Stimulated activated CD4-positive, alpha-beta T cell treated with anti-CD3 and anti-CD28 coated beads, Interleukin-15, amount 100 ng/mL, for 24 hours (primary cell): ENCODE measurements at regions not wholly inside any gene's neighbourhood (a gene's known extent, or its start where the extent isn't known, plus 50 kb on each side); places are given as distances from the start of the nearest gene placed in this dataset.

ENCODE experiments used
- DNase-seq: peaks from one replicate; pipeline ENCODE4 v3.0.0-alpha.2; 2020

DNA sequence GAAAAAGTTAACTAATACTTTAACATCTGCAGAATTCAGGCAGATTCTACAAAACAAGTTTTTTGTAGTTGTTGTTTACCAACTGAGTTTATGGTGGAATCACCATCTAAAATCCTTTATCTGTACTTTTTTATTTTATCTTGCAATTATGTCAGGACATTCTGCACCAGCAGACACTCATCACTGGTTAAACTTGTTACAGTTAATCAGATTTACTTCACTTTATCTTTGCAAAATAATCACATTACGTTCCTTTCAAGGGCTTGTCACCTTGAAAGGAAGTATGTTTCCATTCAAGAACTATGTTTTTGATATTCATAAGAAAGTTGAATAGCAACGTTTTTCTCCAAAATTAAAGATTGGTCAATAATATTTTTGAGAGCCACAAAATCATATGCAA is 796.6 kb upstream of the ROBO1 start:
- DNase-seq = no peak

- no peak for DNase-seq
These were observed 791.9 kb upstream of the ROBO1 start for GRCh38 chr3:80559701-80560100.

DNA sequence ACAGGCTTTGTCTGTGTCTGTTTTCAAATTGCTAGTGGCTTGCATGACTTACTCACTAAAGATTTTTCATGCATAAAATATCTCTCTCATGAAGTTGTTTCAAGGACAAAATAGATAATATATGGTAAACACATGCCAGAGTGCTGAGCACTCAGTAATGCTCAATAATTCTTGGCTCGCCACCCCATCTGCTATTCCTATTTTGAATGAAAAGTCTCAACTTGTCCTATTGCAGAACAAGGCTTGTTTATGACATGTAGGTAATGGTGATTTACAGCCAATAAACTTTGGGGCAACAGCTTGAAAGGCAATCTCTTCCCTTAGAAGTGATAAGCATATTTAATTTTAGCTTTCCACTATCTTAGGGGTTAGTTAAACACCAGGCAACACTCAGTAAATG is 789.0 kb upstream of the ROBO1 start:
- no peak for DNase-seq

- no peak for DNase-seq
These were observed 786.5 kb upstream of the ROBO1 start for GRCh38 chr3:80554304-80554703.

GRCh38 chr3:80553211-80553610 is 785.4 kb upstream of the ROBO1 start:
- DNase-seq = no peak

- no peak for DNase-seq
These were observed 782.4 kb upstream of the ROBO1 start for GRCh38 chr3:80550174-80550573.

- no peak for DNase-seq
These were observed 781.4 kb upstream of the ROBO1 start for GRCh38 chr3:80549173-80549572.

DNA sequence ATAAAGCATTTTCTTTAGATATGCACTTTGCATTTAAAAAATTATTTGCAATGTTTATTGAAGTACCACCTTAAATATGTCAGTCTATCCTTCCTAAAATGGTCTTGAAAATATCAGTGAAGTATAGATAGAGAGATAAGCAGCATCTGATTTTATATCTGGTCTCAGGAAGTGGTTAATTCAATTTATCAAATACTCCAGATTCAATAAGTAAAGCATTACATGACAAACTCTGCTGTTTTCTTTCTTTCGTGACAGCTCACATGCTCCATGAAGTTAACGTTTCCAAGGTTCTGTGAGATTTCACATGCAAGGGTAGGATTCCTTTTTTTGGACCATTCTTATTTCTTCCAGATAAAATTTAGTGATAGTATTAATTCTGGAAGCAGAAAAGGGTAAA is 775.4 kb upstream of the ROBO1 start:
- DNase-seq = no peak

- no peak for DNase-seq
These were observed 774.7 kb upstream of the ROBO1 start for GRCh38 chr3:80542456-80542855.

GRCh38 chr3:80537680-80538079 is 769.9 kb upstream of the ROBO1 start:
- no peak for DNase-seq

DNA sequence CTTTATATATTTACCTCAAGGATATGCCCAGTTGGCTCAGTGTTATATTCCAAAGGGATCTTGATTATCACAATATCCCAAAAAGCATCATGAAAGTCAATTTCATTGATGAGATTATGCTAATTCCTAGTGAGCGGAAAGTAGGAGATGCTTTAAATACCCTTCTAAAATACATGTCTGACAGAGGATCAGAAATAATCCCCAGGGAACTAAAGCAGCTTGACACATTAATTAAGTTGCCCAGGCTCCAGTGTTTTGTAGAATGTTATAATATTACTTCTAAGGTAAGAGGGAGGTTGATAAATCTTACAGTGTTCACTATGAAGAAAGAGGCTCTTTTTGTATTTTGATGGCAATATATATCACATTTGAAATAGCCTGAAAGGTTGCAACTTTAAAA is 767.5 kb upstream of the ROBO1 start:
- no peak for DNase-seq

- no peak for DNase-seq
These were observed 765.8 kb upstream of the ROBO1 start for GRCh38 chr3:80533553-80533952.

- DNase-seq = no peak
These were observed 758.4 kb upstream of the ROBO1 start for GRCh38 chr3:80526153-80526552.

DNA sequence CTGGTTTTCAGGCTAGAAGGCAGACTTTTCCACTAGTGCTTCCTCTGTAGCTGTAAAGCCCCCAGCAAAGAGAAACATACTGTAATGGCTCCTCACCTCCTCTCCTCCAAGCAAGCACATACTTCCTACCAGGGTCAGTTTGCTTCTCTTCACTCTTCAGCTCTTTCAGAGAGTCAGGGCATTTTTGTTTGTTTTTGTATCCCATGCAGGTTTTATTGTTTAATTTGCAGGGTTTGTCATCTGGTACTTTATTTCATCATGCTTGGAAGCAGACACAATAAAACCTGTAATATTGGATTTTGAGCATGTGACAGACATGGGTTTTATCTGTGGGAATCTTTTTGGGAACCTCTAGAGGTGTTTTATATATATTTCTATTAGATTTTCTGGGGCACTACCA is 753.3 kb upstream of the ROBO1 start:
- no peak for DNase-seq

DNA sequence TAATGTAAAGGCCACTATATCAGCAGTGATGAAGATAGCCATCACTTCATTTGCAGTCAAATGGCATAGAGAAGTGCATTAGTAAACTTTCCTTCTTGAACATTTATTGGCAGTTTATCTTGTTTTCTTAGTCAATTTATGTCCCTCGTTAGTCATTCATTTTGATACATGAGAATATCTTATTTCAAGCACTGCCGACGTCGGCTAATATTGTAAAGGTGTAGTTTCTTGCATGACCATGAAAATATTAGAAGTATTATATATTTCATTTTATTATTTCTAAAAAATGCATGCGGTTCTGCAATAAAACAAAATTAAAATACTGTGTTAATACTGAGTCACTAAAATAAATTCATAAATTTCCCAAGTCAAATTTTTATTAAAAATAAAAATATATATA is 751.6 kb upstream of the ROBO1 start:
- DNase-seq = no peak

DNA sequence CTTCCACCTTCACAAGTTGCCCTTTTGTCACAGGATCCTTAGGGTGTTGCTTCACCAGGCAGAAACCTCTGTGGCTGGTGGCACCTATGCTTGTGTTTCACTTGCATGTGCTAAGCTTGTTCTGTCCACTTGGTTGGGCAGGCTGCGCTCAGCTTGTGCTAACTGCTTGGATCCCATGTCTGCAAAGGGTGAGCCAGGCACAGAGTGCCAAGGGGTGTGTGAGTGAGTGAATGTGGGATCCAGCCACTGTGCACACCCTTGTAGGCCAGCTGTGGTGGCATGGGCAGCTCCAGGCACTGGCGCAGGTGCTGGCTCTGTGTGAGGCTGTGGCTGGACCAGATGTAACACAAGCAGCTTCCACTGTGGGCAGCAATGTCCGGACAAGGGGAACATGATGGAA is 728.7 kb upstream of the ROBO1 start:
- no peak for DNase-seq

- no peak for DNase-seq
These were observed 724.4 kb upstream of the ROBO1 start for GRCh38 chr3:80492162-80492561.

DNA sequence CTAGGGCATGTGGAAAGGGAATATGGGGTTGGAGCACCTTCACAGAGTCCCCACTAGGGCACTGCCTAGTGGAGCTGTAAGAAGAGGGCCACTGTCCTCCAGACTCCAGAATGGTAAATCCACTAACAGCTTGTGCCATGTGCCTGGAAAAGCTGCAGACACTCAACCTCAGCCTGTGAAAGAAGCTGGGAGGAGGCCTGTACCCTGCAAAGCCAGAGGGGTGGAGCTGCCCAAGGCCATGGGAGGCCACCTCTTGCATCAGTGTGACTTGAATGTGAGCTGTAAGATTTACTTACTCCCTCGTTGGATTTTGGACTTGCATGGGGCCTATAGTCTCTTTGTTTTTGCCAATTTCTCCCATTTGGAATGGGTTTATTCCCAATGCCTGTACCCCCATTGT is 705.2 kb upstream of the ROBO1 start:
- no peak for DNase-seq

DNA sequence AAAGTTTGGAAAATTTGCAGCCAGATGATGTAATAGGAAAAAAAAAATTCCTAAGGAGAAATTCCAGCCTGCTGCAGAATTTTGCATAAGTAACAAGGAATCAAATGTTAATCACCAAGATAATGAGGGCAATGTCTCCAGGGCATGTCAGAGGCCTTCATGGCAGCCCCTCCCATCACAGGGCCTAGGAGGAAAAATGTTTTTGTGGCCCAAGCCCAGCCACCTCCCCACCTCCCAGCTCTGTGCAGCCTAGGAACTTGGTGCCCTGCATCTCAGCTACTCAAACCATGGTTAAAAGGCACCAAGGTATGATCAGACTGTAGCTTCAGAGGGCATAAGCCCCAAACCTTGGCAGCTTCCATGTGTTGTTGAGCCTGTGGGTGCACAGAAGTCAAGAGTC is 704.7 kb upstream of the ROBO1 start:
- DNase-seq = no peak

GRCh38 chr3:80470433-80470832 is 702.6 kb upstream of the ROBO1 start:
- DNase-seq = no peak

- no peak for DNase-seq
These were observed 697.9 kb upstream of the ROBO1 start for GRCh38 chr3:80465746-80466145.

DNA sequence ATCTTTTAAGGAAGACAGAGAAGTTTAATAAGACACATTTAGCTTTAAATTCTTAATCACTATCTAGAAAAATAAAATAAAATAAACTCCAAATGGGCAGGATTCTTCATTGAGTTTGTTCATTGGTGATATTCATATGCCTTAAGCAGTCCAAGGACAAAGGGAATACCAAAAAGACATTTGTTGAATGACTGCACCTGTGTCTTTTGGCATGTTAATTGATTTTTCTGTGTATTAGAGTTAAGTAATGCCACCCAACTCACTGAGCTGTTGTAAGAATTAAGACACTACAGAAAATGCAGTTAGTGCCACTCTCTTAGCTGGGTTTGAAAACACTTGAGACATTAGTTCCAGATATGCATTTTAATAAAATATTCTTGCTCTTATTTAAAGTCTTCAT is 683.6 kb upstream of the ROBO1 start:
- no peak for DNase-seq

DNA sequence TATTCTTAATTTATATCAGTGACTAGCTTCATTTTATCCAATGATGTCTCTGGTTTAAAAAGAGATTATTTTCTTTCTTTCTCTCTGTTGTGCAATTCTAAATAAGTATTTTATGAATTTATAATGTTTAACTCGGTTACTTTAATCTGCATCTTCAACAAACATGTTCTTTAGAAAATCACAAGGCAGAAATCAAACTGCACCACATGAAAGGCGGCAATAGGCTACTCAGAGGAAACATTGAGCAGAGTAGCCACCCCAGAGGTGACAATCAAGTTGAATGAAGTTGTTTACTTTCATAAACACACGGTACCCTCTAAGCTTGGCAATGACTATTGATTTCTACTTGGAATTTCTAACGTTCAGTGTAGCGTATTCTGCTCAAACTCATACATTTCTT is 677.8 kb upstream of the ROBO1 start:
- DNase-seq = no peak

DNA sequence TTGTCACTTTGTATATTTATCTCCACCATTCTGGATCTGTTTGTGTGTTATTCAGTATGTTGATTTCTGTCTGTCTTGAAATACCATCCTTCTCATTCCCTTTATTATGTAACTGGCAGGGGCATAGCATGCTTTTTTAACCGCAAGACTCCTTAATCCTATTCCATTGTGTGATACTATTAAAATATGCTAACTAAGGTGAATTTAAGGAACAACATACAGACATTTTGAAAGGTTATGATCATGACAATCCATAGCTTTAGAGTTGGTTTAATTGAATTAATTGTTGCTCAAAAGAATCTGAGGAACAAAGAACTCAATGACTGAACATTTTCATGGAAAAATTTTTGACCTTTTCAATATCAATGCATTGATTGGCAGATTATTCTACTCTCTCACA is 677.3 kb upstream of the ROBO1 start:
- DNase-seq = no peak

GRCh38 chr3:80439490-80439889 is 671.7 kb upstream of the ROBO1 start:
- DNase-seq = no peak

- DNase-seq = no peak
These were observed 666.6 kb upstream of the ROBO1 start for GRCh38 chr3:80434366-80434765.
